ENCODE measurements at regions not wholly inside any gene's neighbourhood (a gene's known extent, or its start where the extent isn't known, plus 50 kb on each side); places are given as distances from the start of the nearest gene placed in this dataset.

GRCh38 chr11:92024788-92025187 lies 199.8 kb upstream of the FAT3 start:
- no peak for DNase-seq (ENCODE audit: low read depth)
- no peak for TF ChIP-seq CTCF (IDR thresholded peaks at IDR 0.05; ENCODE audit: insufficient read depth, low read length)
- no peak overlapping the region for H3K4me3 ChIP-seq (ENCODE audit: low read depth, low read length)

DNA sequence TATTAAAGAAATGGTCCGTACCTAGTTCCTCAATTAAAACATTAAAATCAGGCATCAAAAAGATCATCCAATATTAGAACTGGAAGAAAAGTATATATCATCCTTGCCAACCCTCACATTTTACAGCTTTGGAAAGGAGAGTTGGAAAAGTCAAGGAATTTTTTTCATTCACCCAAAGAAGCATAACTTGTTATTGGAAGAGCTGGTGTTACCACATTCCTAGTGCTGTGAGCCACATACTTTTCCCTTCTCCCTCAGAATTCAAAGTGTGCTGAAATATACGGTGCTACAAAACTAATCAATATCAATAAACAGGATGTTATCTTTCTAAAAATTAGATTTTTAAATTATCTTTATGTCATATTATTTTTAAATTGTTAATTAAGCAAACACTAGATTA lies 202.1 kb upstream of the FAT3 start:
- H3K4me3 ChIP-seq (ENCODE audit: low read depth, low read length) = no peak overlapping the region
- no peak for DNase-seq (ENCODE audit: low read depth)
- TF ChIP-seq CTCF (IDR thresholded peaks at IDR 0.05; ENCODE audit: insufficient read depth, low read length) = no peak

- TF ChIP-seq CTCF (IDR thresholded peaks at IDR 0.05; ENCODE audit: insufficient read depth, low read length) = no peak
- DNase-seq (ENCODE audit: low read depth) = no peak
- no peak overlapping the region for H3K4me3 ChIP-seq (ENCODE audit: low read depth, low read length)
Observed at GRCh38 chr11:92018332-92018731, 206.3 kb upstream of the FAT3 start.

- DNase-seq (ENCODE audit: low read depth) = no peak
- H3K4me3 ChIP-seq (ENCODE audit: low read depth, low read length) = no peak overlapping the region
- TF ChIP-seq CTCF (IDR thresholded peaks at IDR 0.05; ENCODE audit: insufficient read depth, low read length) = no peak
Observed at GRCh38 chr11:92008249-92008648, 216.4 kb upstream of the FAT3 start.

DNA sequence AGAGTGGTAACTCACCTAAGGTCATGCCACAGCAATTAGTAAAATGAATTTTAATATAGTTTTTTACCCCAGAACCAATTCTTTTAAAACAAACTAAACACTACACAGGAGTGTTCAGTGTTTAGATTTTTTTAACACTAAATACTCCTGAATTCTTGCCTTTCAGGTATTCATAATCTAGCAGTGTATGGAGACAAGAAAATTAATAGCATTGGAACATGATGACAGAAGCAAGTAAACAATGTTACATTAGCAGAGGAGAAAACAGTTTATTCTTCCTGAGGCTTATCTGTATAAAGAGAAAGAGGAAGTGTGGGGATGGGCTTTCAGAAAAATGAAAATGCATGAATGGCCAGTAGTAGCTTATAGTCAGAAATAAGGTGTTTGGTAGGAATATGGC lies 222.1 kb upstream of the FAT3 start:
- no peak overlapping the region for H3K4me3 ChIP-seq (ENCODE audit: low read depth, low read length)
- DNase-seq (ENCODE audit: low read depth) = no peak
- no peak for TF ChIP-seq CTCF (IDR thresholded peaks at IDR 0.05; ENCODE audit: insufficient read depth, low read length)

- H3K4me3 ChIP-seq (ENCODE audit: low read depth, low read length) = no peak overlapping the region
- DNase-seq (ENCODE audit: low read depth) = no peak
- TF ChIP-seq CTCF (IDR thresholded peaks at IDR 0.05; ENCODE audit: insufficient read depth, low read length) = no peak
Observed at GRCh38 chr11:91998481-91998880, 226.1 kb upstream of the FAT3 start.

- DNase-seq (ENCODE audit: low read depth) = no peak
- TF ChIP-seq CTCF (IDR thresholded peaks at IDR 0.05; ENCODE audit: insufficient read depth, low read length) = no peak
- H3K4me3 ChIP-seq (ENCODE audit: low read depth, low read length) = no peak overlapping the region
Observed at GRCh38 chr11:91997226-91997625, 227.4 kb upstream of the FAT3 start.
